OCI-LY1 (cell line): ENCODE measurements at regions not wholly inside any gene's neighbourhood (a gene's known extent, or its start where the extent isn't known, plus 50 kb on each side); places are given as distances from the start of the nearest gene placed in this dataset.

ENCODE experiments used
- H2AFZ ChIP-seq: fragments of 200-600 bp; sonication (generic), shearing (Covaris generic); 2 replicates; pipeline ENCODE4 v1.6.0; 2014; ENCODE audit warnings: antibody characterized with exemption, mild to moderate bottlenecking, low read length
- H3F3A ChIP-seq: fragments of 200-600 bp; sonication (generic), shearing (Covaris generic); 2 replicates; pipeline ENCODE4 v1.6.0; 2014; ENCODE audit warnings: mild to moderate bottlenecking, antibody characterized with exemption, low read length, moderate library complexity; ENCODE audit not compliant: insufficient read depth
- H3K27ac ChIP-seq: fragments of 200-600 bp; sonication (generic); 2 replicates; pipeline ENCODE4 v1.5.1; 2014; ENCODE audit warnings: low read length, mixed run types, mild to moderate bottlenecking, low read depth; ENCODE audit not compliant: poor library complexity, severe bottlenecking
- H3K27me3 ChIP-seq: fragments of 200-600 bp; sonication (generic); 2 replicates; pipeline ENCODE4 v1.6.0; 2014; ENCODE audit warnings: antibody characterized with exemption, mild to moderate bottlenecking, low read length, moderate library complexity; ENCODE audit not compliant: insufficient read depth
- H3K36me3 ChIP-seq: fragments of 200-600 bp; sonication (generic); 2 replicates; pipeline ENCODE4 v1.6.1; 2014; ENCODE audit warnings: mild to moderate bottlenecking, antibody characterized with exemption, low read length, moderate library complexity, mixed read lengths; ENCODE audit not compliant: insufficient read depth
- H3K4me1 ChIP-seq: fragments of 200-600 bp; sonication (generic); 2 replicates; pipeline ENCODE4 v1.5.1; 2014; ENCODE audit warnings: mild to moderate bottlenecking, low read length, moderate library complexity; ENCODE audit not compliant: insufficient read depth, severe bottlenecking
- H3K4me2 ChIP-seq: fragments of 200-600 bp; sonication (generic), shearing (Covaris generic); 2 replicates; pipeline ENCODE4 v1.6.1; 2014; ENCODE audit warnings: low read length
- H3K4me3 ChIP-seq: fragments of 200-600 bp; sonication (generic); 2 replicates; pipeline ENCODE4 v1.5.1; 2014; ENCODE audit warnings: low read length, low read depth, mild to moderate bottlenecking, mixed read lengths; ENCODE audit not compliant: poor library complexity, severe bottlenecking
- H3K79me2 ChIP-seq: fragments of 200-600 bp; shearing (Covaris generic); 2 replicates; pipeline ENCODE4 v1.6.1; 2016; ENCODE audit warnings: mixed run types, low read length, mixed read lengths; ENCODE audit not compliant: insufficient read depth
- H3K9ac ChIP-seq: fragments of 200-600 bp; sonication (generic), shearing (Covaris generic); 2 replicates; pipeline ENCODE4 v1.6.1; 2014; ENCODE audit warnings: mild to moderate bottlenecking, low read length, mixed read lengths
- H3K9me2 ChIP-seq: fragments of 200-600 bp; sonication (generic), shearing (Covaris generic); 2 replicates; pipeline ENCODE4 v1.6.1; 2014; ENCODE audit warnings: low read depth, mild to moderate bottlenecking, low read length, mixed read lengths
- H3K9me3 ChIP-seq: fragments of 200-600 bp; shearing (Covaris generic); 2 replicates; pipeline ENCODE4 v1.6.1; 2014; ENCODE audit warnings: low read length, mixed read lengths
- H4K20me1 ChIP-seq: fragments of 200-600 bp; sonication (generic), shearing (Covaris generic); 2 replicates; pipeline ENCODE4 v1.6.0; 2016; ENCODE audit warnings: mild to moderate bottlenecking, low read length; ENCODE audit not compliant: insufficient read depth
- CTCF ChIP-seq: fragments of 200-600 bp; sonication (generic), shearing (Covaris generic); IDR thresholded peaks from 2 replicates; pipeline ENCODE4 v1.5.1; 2017; ENCODE audit warnings: mild to moderate bottlenecking, antibody characterized with exemption, low read length, moderate library complexity, mixed read lengths
- EZH2 ChIP-seq: fragments of 200-600 bp; sonication (generic), shearing (Covaris generic); IDR thresholded peaks from 2 replicates; pipeline ENCODE4 v1.8.0; 2017; ENCODE audit warnings: borderline replicate concordance, mixed run types, mild to moderate bottlenecking, antibody characterized with exemption, low read length, moderate library complexity, mixed read lengths

- no peaks in the 10 kb centered on the region for H3K4me1 ChIP-seq
- no peak overlapping the region for H2AFZ ChIP-seq
- TF ChIP-seq CTCF (no peak), EZH2 (no peak)
- no peaks in the 10 kb centered on the region for H3K79me2 ChIP-seq
- H4K20me1 ChIP-seq = no peaks in the 10 kb centered on the region
- H3K9me2 ChIP-seq = no peaks in the 10 kb centered on the region
- no peaks in the 10 kb centered on the region for H3K9me3 ChIP-seq
- H3K4me3 ChIP-seq = no peak overlapping the region
- no peaks in the 10 kb centered on the region for H3K36me3 ChIP-seq
- no peak overlapping the region for H3K27ac ChIP-seq
- H3K9ac ChIP-seq = no peak overlapping the region
- no peaks in the 10 kb centered on the region for H3K27me3 ChIP-seq
- H3K4me2 ChIP-seq = no peak overlapping the region
- H3F3A ChIP-seq = no peaks in the 10 kb centered on the region
Observed at GRCh38 chr20:60680554-60680953, 571.5 kb upstream of the CDH4 start.

GRCh38 chr20:60687213-60687612, 564.8 kb upstream of the CDH4 start:
- H3F3A ChIP-seq = no peaks in the 10 kb centered on the region
- H3K27me3 ChIP-seq = no peaks in the 10 kb centered on the region

GRCh38 chr20:60690771-60691170, 561.3 kb upstream of the CDH4 start:
- Histone ChIP-seq H2AFZ (no peak overlapping the region), H3K4me3 (no peak overlapping the region), H3K27ac (no peak overlapping the region), H3K4me2 (no peak overlapping the region), H3K9me2 (no peaks in the 10 kb centered on the region), H3K4me1 (no peaks in the 10 kb centered on the region), H3F3A (no peaks in the 10 kb centered on the region), H3K9ac (no peak overlapping the region), H3K79me2 (no peaks in the 10 kb centered on the region), H3K36me3 (no peaks in the 10 kb centered on the region), H4K20me1 (no peaks in the 10 kb centered on the region), H3K9me3 (no peaks in the 10 kb centered on the region), H3K27me3 (no peaks in the 10 kb centered on the region)
- TF ChIP-seq EZH2 (no peak), CTCF (no peak)

More at GRCh38 chr20:60687213-60687612, 564.8 kb upstream of the CDH4 start:
- Histone ChIP-seq H2AFZ (no peak overlapping the region), H3K4me1 (no peaks in the 10 kb centered on the region), H3K27ac (no peak overlapping the region), H3K4me2 (no peak overlapping the region), H3K36me3 (no peaks in the 10 kb centered on the region), H3K9me3 (no peaks in the 10 kb centered on the region), H3K4me3 (no peak overlapping the region), H3K9me2 (no peaks in the 10 kb centered on the region), H4K20me1 (no peaks in the 10 kb centered on the region), H3K79me2 (no peaks in the 10 kb centered on the region), H3K9ac (no peak overlapping the region)
- TF ChIP-seq EZH2 (no peak), CTCF (no peak)
